ENCODE measurements at regions not wholly inside any gene's neighbourhood (a gene's known extent, or its start where the extent isn't known, plus 50 kb on each side); places are given as distances from the start of the nearest gene placed in this dataset.

- no peaks in the 10 kb centered on the region for H3K4me1 ChIP-seq
- H3K27me3 ChIP-seq, result no peaks in the 10 kb centered on the region
- no peaks in the 10 kb centered on the region for H3K9me3 ChIP-seq
- intact Hi-C loops (cut with DNase I), result no loop called here
- no peak overlapping the region for H3K27ac ChIP-seq
- H3K4me3 ChIP-seq, result no peak overlapping the region
- no peaks in the 10 kb centered on the region for H3K36me3 ChIP-seq
- TF ChIP-seq CTCF (IDR thresholded peaks at IDR 0.05), result no peak
- no peak for TF ChIP-seq EP300 (IDR thresholded peaks at IDR 0.05)
- no peak for TF ChIP-seq POLR2AphosphoS5 (IDR thresholded peaks at IDR 0.05)
- TF ChIP-seq POLR2A (IDR thresholded peaks at IDR 0.05), result no peak
- DNase-seq, result no peak
- WGBS, 2 donors, result 79 to 90% methylated on average over 3 of the region's 3 CpGs
Observed at GRCh38 chr2:106339609-106340008, 128.6 kb downstream of the RGPD3 start.

- Histone ChIP-seq H3K4me1 (no peaks in the 10 kb centered on the region), H3K27ac (no peak overlapping the region), H3K27me3 (no peaks in the 10 kb centered on the region), H3K36me3 (no peaks in the 10 kb centered on the region), H3K9me3 (no peaks in the 10 kb centered on the region), H3K4me3 (no peak overlapping the region)
- WGBS, 2 donors, result 91 to 94% methylated on average over 5 of the region's 5 CpGs
- no peak for TF ChIP-seq CTCF (IDR thresholded peaks at IDR 0.05)
- no peak for TF ChIP-seq EP300 (IDR thresholded peaks at IDR 0.05)
- no peak for TF ChIP-seq POLR2AphosphoS5 (IDR thresholded peaks at IDR 0.05)
- no peak for TF ChIP-seq POLR2A (IDR thresholded peaks at IDR 0.05)
- intact Hi-C loops (cut with DNase I), result no loop called here
- DNase-seq, result no peak
Observed at GRCh38 chr2:106339132-106339531, 129.1 kb downstream of the RGPD3 start.

GRCh38 chr2:106338043-106338442, 130.2 kb downstream of the RGPD3 start:
- TF ChIP-seq POLR2AphosphoS5 (IDR thresholded peaks at IDR 0.05), result no peak
- no peak for TF ChIP-seq EP300 (IDR thresholded peaks at IDR 0.05)
- TF ChIP-seq POLR2A (IDR thresholded peaks at IDR 0.05), result no peak
- TF ChIP-seq CTCF (IDR thresholded peaks at IDR 0.05), result no peak
- intact Hi-C loops (cut with DNase I), result no loop called here

GRCh38 chr2:106336737-106337136, 131.5 kb downstream of the RGPD3 start:
- DNase-seq, result no peak
- TF ChIP-seq POLR2AphosphoS5 (IDR thresholded peaks at IDR 0.05) (no peak), CTCF (IDR thresholded peaks at IDR 0.05) (no peak), POLR2A (IDR thresholded peaks at IDR 0.05) (no peak), EP300 (IDR thresholded peaks at IDR 0.05) (no peak)
- H3K4me3 ChIP-seq, result no peak overlapping the region
- no peaks in the 10 kb centered on the region for H3K27me3 ChIP-seq
- no peaks in the 10 kb centered on the region for H3K36me3 ChIP-seq
- WGBS, 2 donors, result 70 to 74% methylated on average over 2 of the region's 2 CpGs
- H3K9me3 ChIP-seq, result no peaks in the 10 kb centered on the region
- H3K27ac ChIP-seq, result no peak overlapping the region
- no peaks in the 10 kb centered on the region for H3K4me1 ChIP-seq
- intact Hi-C loops (cut with DNase I), result no loop called here

More at GRCh38 chr2:106338043-106338442, 130.2 kb downstream of the RGPD3 start:
- no peaks in the 10 kb centered on the region for H3K4me1 ChIP-seq
- no peaks in the 10 kb centered on the region for H3K9me3 ChIP-seq
- H3K27ac ChIP-seq, result no peak overlapping the region
- 91 to 93% methylated on average over 5 of the region's 5 CpGs for WGBS, 2 donors
- H3K27me3 ChIP-seq, result no peaks in the 10 kb centered on the region
- H3K4me3 ChIP-seq, result no peak overlapping the region
- H3K36me3 ChIP-seq, result no peaks in the 10 kb centered on the region
- no peak for DNase-seq

- no peaks in the 10 kb centered on the region for H3K9me3 ChIP-seq
- TF ChIP-seq POLR2AphosphoS5 (IDR thresholded peaks at IDR 0.05) (no peak), EP300 (IDR thresholded peaks at IDR 0.05) (no peak), CTCF (IDR thresholded peaks at IDR 0.05) (no peak), POLR2A (IDR thresholded peaks at IDR 0.05) (no peak)
- H3K36me3 ChIP-seq, result no peaks in the 10 kb centered on the region
- no peak for DNase-seq
- H3K4me1 ChIP-seq, result no peaks in the 10 kb centered on the region
- H3K27me3 ChIP-seq, result no peaks in the 10 kb centered on the region
- WGBS, 2 donors, result 80 to 90% methylated on average over 4 of the region's 4 CpGs
- no peak overlapping the region for H3K27ac ChIP-seq
- intact Hi-C loops (cut with DNase I), result no loop called here
- no peak overlapping the region for H3K4me3 ChIP-seq
Observed at GRCh38 chr2:106336108-106336507, 132.1 kb downstream of the RGPD3 start.
